ENCODE measurements at regions not wholly inside any gene's neighbourhood (a gene's known extent, or its start where the extent isn't known, plus 50 kb on each side); places are given as distances from the start of the nearest gene placed in this dataset.

DNA sequence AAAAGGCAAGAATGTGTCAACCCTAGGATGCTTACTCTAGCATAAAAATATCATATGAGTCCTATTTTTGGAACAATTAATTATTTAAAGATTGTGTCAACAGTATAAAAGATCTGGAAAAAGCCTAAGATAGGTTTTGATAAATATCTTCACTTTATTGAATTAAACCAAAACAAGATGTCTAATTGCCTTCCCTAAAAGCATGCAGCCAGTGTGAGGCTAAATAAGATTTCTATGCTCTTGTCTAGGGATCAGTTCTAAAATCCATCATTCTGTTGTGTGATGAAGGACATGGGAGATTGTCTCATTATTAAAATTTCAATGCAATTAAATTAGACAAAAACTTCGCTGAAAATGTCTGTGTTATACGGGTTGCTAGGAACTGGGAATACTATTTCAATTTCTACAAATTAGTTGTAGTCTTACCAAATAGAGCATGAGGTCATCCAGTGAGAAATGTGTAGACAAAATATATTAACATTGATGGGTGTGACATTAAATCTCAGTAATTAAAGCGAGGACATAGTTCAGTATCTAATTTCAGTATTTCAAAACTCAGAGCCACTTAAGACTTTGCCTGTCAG lies 535.6 kb upstream of the FSIP2 start:
- CTCF ChIA-PET, result no interaction called here
- no peak overlapping the region for H3K4me3 ChIP-seq (replicated peaks in 1 of 2; ENCODE audit: low read depth in 1 of 2, low read length in 2 of 2)
- H3K9me2 ChIP-seq (ENCODE audit: insufficient read depth), result no peaks in the 10 kb centered on the region
- intact Hi-C loops (cut with micrococcal nuclease), result no loop called here
- RAD21 ChIA-PET (ENCODE audit: low non-redundant PET in 1 of 2, low total read pairs in 2 of 2, uncharacterized antibody in 2 of 2, unreplicated experiment in 2 of 2), result no interaction called here
- H3K9ac ChIP-seq (ENCODE audit: low read length), result no peak overlapping the region
- POLR2A ChIA-PET, result no interaction called here
- DNase-seq (ENCODE audit: low read depth, low spot score) (no peak), ATAC-seq (no peak)
- no peak overlapping the region for H3K4me2 ChIP-seq (ENCODE audit: low read length)
- H3K27me3 ChIP-seq (ENCODE audit: insufficient read depth, low read length), result no peaks in the 10 kb centered on the region
- no TSS peak for BruUV-seq (replicated peaks)
- no peaks in the 10 kb centered on the region for H3K79me2 ChIP-seq (ENCODE audit: insufficient read depth, low read length)
- H3K27ac ChIP-seq (ENCODE audit: low read depth, low read length), result no peak overlapping the region
- H3K9me3 ChIP-seq (ENCODE audit: control insufficient read depth in 1 of 2, insufficient read depth in 1 of 2, low read depth in 1 of 2, low read length in 2 of 2), result no peaks in the 10 kb centered on the region
- no peak overlapping the region for H2AFZ ChIP-seq (ENCODE audit: low read depth, low read length, poor library complexity, severe bottlenecking)
- no peaks in the 10 kb centered on the region for H4K20me1 ChIP-seq (ENCODE audit: insufficient read depth)
- H3K4me1 ChIP-seq (ENCODE audit: control insufficient read depth in 1 of 2, insufficient read depth in 2 of 2, low read length in 2 of 2), result no peaks in the 10 kb centered on the region
- TF ChIP-seq ZNF274 (IDR thresholded peaks at IDR 0.05; ENCODE audit: low read depth, low read length) (no peak), YY1 (IDR thresholded peaks at IDR 0.05; ENCODE audit: extremely low read depth, insufficient replicate concordance, low read depth, low read length) (no peak), POLR2AphosphoS5 (IDR thresholded peaks at IDR 0.05; ENCODE audit: low read depth, low read length) (no peak), POLR2A (IDR thresholded peaks at IDR 0.05; ENCODE audit: borderline replicate concordance, extremely low read depth, insufficient read depth, insufficient read length) (no peak), EGR1 (IDR thresholded peaks at IDR 0.05; ENCODE audit: low read depth) (no peak), CEBPB (IDR thresholded peaks at IDR 0.05; ENCODE audit: low read depth) (no peak), ELF1 (IDR thresholded peaks at IDR 0.05; ENCODE audit: borderline replicate concordance, low read depth) (no peak), SP1 (IDR thresholded peaks at IDR 0.05; ENCODE audit: low read depth) (no peak), SRF (IDR thresholded peaks at IDR 0.05; ENCODE audit: low read depth) (no peak)
- H3K36me3 ChIP-seq (ENCODE audit: control insufficient read depth in 1 of 2, insufficient read depth in 2 of 2, low read length in 2 of 2), result no peaks in the 10 kb centered on the region

- Histone ChIP-seq H4K20me1 (ENCODE audit: insufficient read depth) (no peaks in the 10 kb centered on the region), H3K27me3 (ENCODE audit: insufficient read depth, low read length) (no peaks in the 10 kb centered on the region), H3K36me3 (ENCODE audit: control insufficient read depth in 1 of 2, insufficient read depth in 2 of 2, low read length in 2 of 2) (no peaks in the 10 kb centered on the region), H3K9me2 (ENCODE audit: insufficient read depth) (no peaks in the 10 kb centered on the region), H3K4me2 (ENCODE audit: low read length) (no peak overlapping the region), H3K4me1 (ENCODE audit: control insufficient read depth in 1 of 2, insufficient read depth in 2 of 2, low read length in 2 of 2) (no peaks in the 10 kb centered on the region), H3K79me2 (ENCODE audit: insufficient read depth, low read length) (no peaks in the 10 kb centered on the region), H3K4me3 (replicated peaks in 1 of 2; ENCODE audit: low read depth in 1 of 2, low read length in 2 of 2) (no peak overlapping the region), H2AFZ (ENCODE audit: low read depth, low read length, poor library complexity, severe bottlenecking) (peak overlapping the region; percentile 62), H3K9me3 (ENCODE audit: control insufficient read depth in 1 of 2, insufficient read depth in 1 of 2, low read depth in 1 of 2, low read length in 2 of 2) (no peaks in the 10 kb centered on the region), H3K27ac (ENCODE audit: low read depth, low read length) (no peak overlapping the region), H3K9ac (ENCODE audit: low read length) (no peak overlapping the region)
- ChIA-PET RAD21 (ENCODE audit: low non-redundant PET in 1 of 2, low total read pairs in 2 of 2, uncharacterized antibody in 2 of 2, unreplicated experiment in 2 of 2) (no interaction called here), CTCF (interaction anchor here (0.7 to 0.8 kb wide), 2 partner anchors 68 to 1252 kb away, joined by 3 read pairs; no protein-coding TSS in a partner anchor), POLR2A (no interaction called here)
- TF ChIP-seq, protein P1, sequence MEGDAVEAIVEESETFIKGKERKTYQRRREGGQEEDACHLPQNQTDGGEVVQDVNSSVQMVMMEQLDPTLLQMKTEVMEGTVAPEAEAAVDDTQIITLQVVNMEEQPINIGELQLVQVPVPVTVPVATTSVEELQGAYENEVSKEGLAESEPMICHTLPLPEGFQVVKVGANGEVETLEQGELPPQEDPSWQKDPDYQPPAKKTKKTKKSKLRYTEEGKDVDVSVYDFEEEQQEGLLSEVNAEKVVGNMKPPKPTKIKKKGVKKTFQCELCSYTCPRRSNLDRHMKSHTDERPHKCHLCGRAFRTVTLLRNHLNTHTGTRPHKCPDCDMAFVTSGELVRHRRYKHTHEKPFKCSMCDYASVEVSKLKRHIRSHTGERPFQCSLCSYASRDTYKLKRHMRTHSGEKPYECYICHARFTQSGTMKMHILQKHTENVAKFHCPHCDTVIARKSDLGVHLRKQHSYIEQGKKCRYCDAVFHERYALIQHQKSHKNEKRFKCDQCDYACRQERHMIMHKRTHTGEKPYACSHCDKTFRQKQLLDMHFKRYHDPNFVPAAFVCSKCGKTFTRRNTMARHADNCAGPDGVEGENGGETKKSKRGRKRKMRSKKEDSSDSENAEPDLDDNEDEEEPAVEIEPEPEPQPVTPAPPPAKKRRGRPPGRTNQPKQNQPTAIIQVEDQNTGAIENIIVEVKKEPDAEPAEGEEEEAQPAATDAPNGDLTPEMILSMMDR (IDR thresholded peaks at IDR 0.05 in 2 of 3, conservative IDR thresholded peaks at IDR 0.05 in 1 of 3; ENCODE audit: borderline replicate concordance in 1 of 3, insufficient read depth in 1 of 3, low read depth in 2 of 3, low read length in 2 of 3), result peak; percentile 45 to 71 (median 68); a peak in 5 of 6 replicates
- TF ChIP-seq TCF7L2 (IDR thresholded peaks at IDR 0.05; ENCODE audit: borderline replicate concordance, extremely low read depth, insufficient read depth, insufficient read length) (no peak), SIN3A (IDR thresholded peaks at IDR 0.05; ENCODE audit: low read depth) (no peak), SRF (IDR thresholded peaks at IDR 0.05; ENCODE audit: low read depth) (no peak), ELF1 (IDR thresholded peaks at IDR 0.05; ENCODE audit: borderline replicate concordance, low read depth) (no peak), RAD21 (IDR thresholded peaks at IDR 0.05; ENCODE audit: low read depth) (peak; percentile 80), EZH2phosphoT487 (IDR thresholded peaks at IDR 0.05; ENCODE audit: borderline replicate concordance) (no peak), CBX3 (IDR thresholded peaks at IDR 0.05; ENCODE audit: low read depth) (no peak), ATF3 (IDR thresholded peaks at IDR 0.05) (no peak), SP1 (IDR thresholded peaks at IDR 0.05; ENCODE audit: low read depth) (no peak)
- intact Hi-C loops (cut with micrococcal nuclease), result loop anchor here (1.0 to 2.0 kb wide), 3 partner anchors 1048 to 1573 kb away; no protein-coding TSS in a partner anchor
- ATAC-seq (peak; percentile 95), DNase-seq (ENCODE audit: low read depth, low spot score) (peak; percentile 45)
- no TSS peak for BruUV-seq (replicated peaks)
These were observed 530.3 kb upstream of the FSIP2 start for GRCh38 chr2:185208261-185208660.

Measured in HCT116 (cell line).